SK-N-SH (cell line): ENCODE measurements at regions not wholly inside any gene's neighbourhood (a gene's known extent, or its start where the extent isn't known, plus 50 kb on each side); places are given as distances from the start of the nearest gene placed in this dataset.

Experiments
- EP300 ChIP-seq, 2 experiments: IDR thresholded peaks; 2 replicates each; pipeline versions ENCODE4 v1.4.0 to v1.6.1; 2012; ENCODE audit warnings: borderline replicate concordance in 1 of 2, low read depth in 1 of 2, low read length in 1 of 2
- EZH2phosphoT487 ChIP-seq: fragments of 200-600 bp; sonication (generic); IDR thresholded peaks from 2 replicates; pipeline ENCODE4 v1.6.1; 2017; ENCODE audit warnings: low read depth, mixed run types, mild to moderate bottlenecking, antibody characterized with exemption, moderate library complexity, borderline replicate concordance
- GABPA ChIP-seq: IDR thresholded peaks from 2 replicates; pipeline ENCODE4 v1.4.0; 2012; ENCODE audit warnings: low read depth, mild to moderate bottlenecking
- MEF2A ChIP-seq: IDR thresholded peaks from 2 replicates; pipeline ENCODE4 v1.4.0; 2012; ENCODE audit warnings: low read depth, borderline replicate concordance
- POLR2AphosphoS5 ChIP-seq: IDR thresholded peaks from 2 replicates; pipeline ENCODE4 v1.6.1; 2012; ENCODE audit warnings: low read depth, low read length
- RCOR1 ChIP-seq: fragments of 150-350 bp; IDR thresholded peaks from 2 replicates; pipeline ENCODE4 v1.6.1; 2017; ENCODE audit warnings: antibody characterized with exemption, low read length
- SMC3 ChIP-seq: IDR thresholded peaks from 2 replicates; pipeline ENCODE4 v1.6.1; 2012; ENCODE audit warnings: low read depth, low read length, improper control_type of control experiment
- TAF1 ChIP-seq: IDR thresholded peaks from 2 replicates; pipeline ENCODE4 v1.6.1; 2012; ENCODE audit warnings: low read depth, mild to moderate bottlenecking, low read length, moderate library complexity, borderline replicate concordance
- YY1 ChIP-seq: IDR thresholded peaks from 2 replicates; pipeline ENCODE4 v1.4.0; 2012; ENCODE audit warnings: low read depth, mild to moderate bottlenecking
- TF ChIP-seq, protein P1 (sequence below): IDR thresholded peaks from 2 replicates; pipeline ENCODE4 v1.6.1; 2012; ENCODE audit warnings: mild to moderate bottlenecking, low read depth, low read length, moderate library complexity
- TF ChIP-seq, protein P2 (sequence below): fragments of 200-600 bp; sonication (generic); IDR thresholded peaks from 2 replicates; pipeline ENCODE4 v1.6.1; 2017; ENCODE audit warnings: antibody characterized with exemption, mild to moderate bottlenecking, moderate library complexity
- TF ChIP-seq, protein P3 (sequence below): IDR thresholded peaks from 2 replicates; pipeline ENCODE4 v1.4.0; 2012; ENCODE audit warnings: low read depth, borderline replicate concordance

DNA sequence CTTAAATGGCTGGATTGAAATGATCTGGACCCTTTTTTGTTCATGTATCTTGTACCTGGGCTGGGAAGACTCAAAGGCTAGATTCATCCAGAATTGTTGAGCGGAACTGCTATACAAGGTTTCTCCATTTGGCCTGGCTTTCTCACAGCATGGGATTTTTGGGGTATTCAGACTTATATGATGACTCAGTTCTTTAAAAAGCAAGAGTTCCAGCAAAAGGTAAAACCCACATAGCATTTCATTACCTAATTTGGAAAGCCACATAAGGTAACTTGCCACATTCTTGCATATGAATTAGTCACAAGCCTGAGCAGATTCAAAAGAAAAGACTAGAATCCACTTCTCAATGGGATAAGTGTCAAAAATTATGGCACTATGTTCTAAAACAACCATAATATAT is 137.4 kb downstream of the HGF start:
- no peak for TF ChIP-seq MEF2A
- TF ChIP-seq, protein P1, sequence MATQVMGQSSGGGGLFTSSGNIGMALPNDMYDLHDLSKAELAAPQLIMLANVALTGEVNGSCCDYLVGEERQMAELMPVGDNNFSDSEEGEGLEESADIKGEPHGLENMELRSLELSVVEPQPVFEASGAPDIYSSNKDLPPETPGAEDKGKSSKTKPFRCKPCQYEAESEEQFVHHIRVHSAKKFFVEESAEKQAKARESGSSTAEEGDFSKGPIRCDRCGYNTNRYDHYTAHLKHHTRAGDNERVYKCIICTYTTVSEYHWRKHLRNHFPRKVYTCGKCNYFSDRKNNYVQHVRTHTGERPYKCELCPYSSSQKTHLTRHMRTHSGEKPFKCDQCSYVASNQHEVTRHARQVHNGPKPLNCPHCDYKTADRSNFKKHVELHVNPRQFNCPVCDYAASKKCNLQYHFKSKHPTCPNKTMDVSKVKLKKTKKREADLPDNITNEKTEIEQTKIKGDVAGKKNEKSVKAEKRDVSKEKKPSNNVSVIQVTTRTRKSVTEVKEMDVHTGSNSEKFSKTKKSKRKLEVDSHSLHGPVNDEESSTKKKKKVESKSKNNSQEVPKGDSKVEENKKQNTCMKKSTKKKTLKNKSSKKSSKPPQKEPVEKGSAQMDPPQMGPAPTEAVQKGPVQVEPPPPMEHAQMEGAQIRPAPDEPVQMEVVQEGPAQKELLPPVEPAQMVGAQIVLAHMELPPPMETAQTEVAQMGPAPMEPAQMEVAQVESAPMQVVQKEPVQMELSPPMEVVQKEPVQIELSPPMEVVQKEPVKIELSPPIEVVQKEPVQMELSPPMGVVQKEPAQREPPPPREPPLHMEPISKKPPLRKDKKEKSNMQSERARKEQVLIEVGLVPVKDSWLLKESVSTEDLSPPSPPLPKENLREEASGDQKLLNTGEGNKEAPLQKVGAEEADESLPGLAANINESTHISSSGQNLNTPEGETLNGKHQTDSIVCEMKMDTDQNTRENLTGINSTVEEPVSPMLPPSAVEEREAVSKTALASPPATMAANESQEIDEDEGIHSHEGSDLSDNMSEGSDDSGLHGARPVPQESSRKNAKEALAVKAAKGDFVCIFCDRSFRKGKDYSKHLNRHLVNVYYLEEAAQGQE, result no peak
- TF ChIP-seq EP300 (IDR thresholded peaks at IDR 0.05; ENCODE audit: borderline replicate concordance in 1 of 2, low read depth in 1 of 2, low read length in 1 of 2), result no peak
- no peak for TF ChIP-seq POLR2AphosphoS5
- TF ChIP-seq, protein P2, sequence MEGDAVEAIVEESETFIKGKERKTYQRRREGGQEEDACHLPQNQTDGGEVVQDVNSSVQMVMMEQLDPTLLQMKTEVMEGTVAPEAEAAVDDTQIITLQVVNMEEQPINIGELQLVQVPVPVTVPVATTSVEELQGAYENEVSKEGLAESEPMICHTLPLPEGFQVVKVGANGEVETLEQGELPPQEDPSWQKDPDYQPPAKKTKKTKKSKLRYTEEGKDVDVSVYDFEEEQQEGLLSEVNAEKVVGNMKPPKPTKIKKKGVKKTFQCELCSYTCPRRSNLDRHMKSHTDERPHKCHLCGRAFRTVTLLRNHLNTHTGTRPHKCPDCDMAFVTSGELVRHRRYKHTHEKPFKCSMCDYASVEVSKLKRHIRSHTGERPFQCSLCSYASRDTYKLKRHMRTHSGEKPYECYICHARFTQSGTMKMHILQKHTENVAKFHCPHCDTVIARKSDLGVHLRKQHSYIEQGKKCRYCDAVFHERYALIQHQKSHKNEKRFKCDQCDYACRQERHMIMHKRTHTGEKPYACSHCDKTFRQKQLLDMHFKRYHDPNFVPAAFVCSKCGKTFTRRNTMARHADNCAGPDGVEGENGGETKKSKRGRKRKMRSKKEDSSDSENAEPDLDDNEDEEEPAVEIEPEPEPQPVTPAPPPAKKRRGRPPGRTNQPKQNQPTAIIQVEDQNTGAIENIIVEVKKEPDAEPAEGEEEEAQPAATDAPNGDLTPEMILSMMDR, result no peak
- TF ChIP-seq, protein P3, sequence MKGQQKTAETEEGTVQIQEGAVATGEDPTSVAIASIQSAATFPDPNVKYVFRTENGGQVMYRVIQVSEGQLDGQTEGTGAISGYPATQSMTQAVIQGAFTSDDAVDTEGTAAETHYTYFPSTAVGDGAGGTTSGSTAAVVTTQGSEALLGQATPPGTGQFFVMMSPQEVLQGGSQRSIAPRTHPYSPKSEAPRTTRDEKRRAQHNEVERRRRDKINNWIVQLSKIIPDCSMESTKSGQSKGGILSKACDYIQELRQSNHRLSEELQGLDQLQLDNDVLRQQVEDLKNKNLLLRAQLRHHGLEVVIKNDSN, result no peak
- no peak for TF ChIP-seq SMC3
- TF ChIP-seq YY1, result no peak
- no peak for TF ChIP-seq EZH2phosphoT487
- no peak for TF ChIP-seq RCOR1
- TF ChIP-seq GABPA, result no peak
- no peak for TF ChIP-seq TAF1
